SW 1271 (cell line): ENCODE measurements at regions not wholly inside any gene's neighbourhood (a gene's known extent, or its start where the extent isn't known, plus 50 kb on each side); places are given as distances from the start of the nearest gene placed in this dataset.
"Not testable (repeated sequence)": the region's sequence is repeated elsewhere in the genome, so short reads cannot be mapped to it uniquely, and the experiment has no call there.

Experiments used
- DNase-seq, 2 experiments: peaks; one replicate each; lab custom pipeline; 2025; lab: John Stamatoyannopoulos, UW

- DNase-seq = no peak
Observed at GRCh38 chr14:105709281-105710118, 183.1 kb downstream of the TMEM121 start.

- no peak for DNase-seq
Observed at GRCh38 chr14:105710119-105711043, 184.0 kb downstream of the TMEM121 start.

GRCh38 chr14:105711044-105711620 lies 184.7 kb downstream of the TMEM121 start:
- no peak for DNase-seq

- no peak for DNase-seq
Observed at GRCh38 chr14:105711841-105712460, 185.6 kb downstream of the TMEM121 start.

GRCh38 chr14:105712670-105713069 lies 186.3 kb downstream of the TMEM121 start:
- DNase-seq = not testable (repeated sequence)

GRCh38 chr14:105713160-105713559 lies 186.8 kb downstream of the TMEM121 start:
- not testable (repeated sequence) for DNase-seq

- not testable (repeated sequence) for DNase-seq
Observed at GRCh38 chr14:105713836-105714235, 187.5 kb downstream of the TMEM121 start.

GRCh38 chr14:105718787-105719186 lies 192.4 kb downstream of the TMEM121 start:
- DNase-seq = not testable (repeated sequence)

- DNase-seq = not testable (repeated sequence)
Observed at GRCh38 chr14:105720106-105720505, 193.7 kb downstream of the TMEM121 start.

- not testable (repeated sequence) for DNase-seq
Observed at GRCh38 chr14:105720852-105721601, 194.6 kb downstream of the TMEM121 start.

- DNase-seq = not testable (repeated sequence)
Observed at GRCh38 chr14:105721602-105721970, 195.2 kb downstream of the TMEM121 start.

GRCh38 chr14:105721996-105722709 lies 195.8 kb downstream of the TMEM121 start:
- DNase-seq = not testable (repeated sequence)

- not testable (repeated sequence) for DNase-seq
Observed at GRCh38 chr14:105723271-105723670, 196.9 kb downstream of the TMEM121 start.

GRCh38 chr14:105723776-105724175 lies 197.4 kb downstream of the TMEM121 start:
- DNase-seq = not testable (repeated sequence)

- DNase-seq = not testable (repeated sequence)
Observed at GRCh38 chr14:105729825-105730368, 203.5 kb downstream of the TMEM121 start.

GRCh38 chr14:105730731-105731130 lies 204.3 kb downstream of the TMEM121 start:
- DNase-seq = not testable (repeated sequence)

- not testable (repeated sequence) for DNase-seq
Observed at GRCh38 chr14:105731221-105731985, 205.0 kb downstream of the TMEM121 start.

GRCh38 chr14:105733081-105734065 lies 207.0 kb downstream of the TMEM121 start:
- no peak for DNase-seq
